ENCODE measurements at regions not wholly inside any gene's neighbourhood (a gene's known extent, or its start where the extent isn't known, plus 50 kb on each side); places are given as distances from the start of the nearest gene placed in this dataset.

DNA sequence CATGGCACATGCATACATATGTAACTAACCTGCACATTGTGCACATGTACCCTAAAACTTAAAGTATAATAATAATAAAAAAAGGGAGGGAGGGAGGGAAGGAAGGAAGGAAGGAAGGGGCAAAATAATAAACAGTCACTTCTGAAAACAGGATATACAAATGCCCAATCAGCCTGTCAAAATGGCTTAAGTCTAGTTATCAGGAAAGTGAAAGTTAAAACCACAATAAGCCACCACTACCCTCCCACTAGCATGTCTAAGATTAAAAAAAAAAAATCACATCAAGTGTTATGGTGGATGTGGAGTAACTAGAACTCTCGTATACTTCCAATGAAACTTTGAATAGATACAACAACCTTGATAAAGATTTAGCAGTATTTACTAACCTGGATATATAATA is 145.6 kb upstream of the GMNC start:
- Histone ChIP-seq H3K9ac (ENCODE audit: insufficient read depth, low read length, poor library complexity, severe bottlenecking) (no peak overlapping the region), H2AFZ (ENCODE audit: insufficient read depth, low read depth, low read length, poor library complexity, severe bottlenecking) (no peak overlapping the region), H3K79me2 (ENCODE audit: insufficient read depth, low read length) (no peaks in the 10 kb centered on the region), H3K4me2 (replicated peaks; ENCODE audit: extremely low read depth, low read length, poor library complexity, severe bottlenecking) (no peak overlapping the region), H3K4me3 (replicated peaks in 1 of 3; ENCODE audit: low read depth in 2 of 3, low read length in 3 of 3) (no peak overlapping the region), H3K4me1 (ENCODE audit: control insufficient read depth in 1 of 2, insufficient read depth in 2 of 2, low read length in 2 of 2) (no peaks in the 10 kb centered on the region), H3K9me3 (replicated peaks in 1 of 2; ENCODE audit: control insufficient read depth in 1 of 2, insufficient read depth in 1 of 2, low read length in 2 of 2) (no peaks in the 10 kb centered on the region), H3K36me3 (replicated peaks in 1 of 2; ENCODE audit: control insufficient read depth in 1 of 2, insufficient read depth in 2 of 2, low read length in 2 of 2) (no peaks in the 10 kb centered on the region), H3K27ac (ENCODE audit: low read depth in 1 of 2, low read length in 2 of 2) (no peak overlapping the region), H4K20me1 (ENCODE audit: insufficient read depth, low read length) (no peaks in the 10 kb centered on the region), H3K27me3 (ENCODE audit: control insufficient read depth in 2 of 2, insufficient read depth in 2 of 2, low read length in 2 of 2) (no peaks in the 10 kb centered on the region)
- Mint-ChIP-seq H3K27ac (no peak overlapping the region), H3K27me3 (ENCODE audit: low read depth in 3 of 3) (peaks cover 0 to 2% (median 0%) of the 10 kb centered on the region in 3 donors), H3K4me1 (no peaks in the 10 kb centered on the region), H3K9me3 (peaks cover 0 to 10% (median 2%) of the 10 kb centered on the region in 7 donors), H3K4me3 (no peak overlapping the region), H3K36me3 (no peaks in the 10 kb centered on the region)
- WGBS (ENCODE audit: insufficient coverage), result no CpG with 5 or more reads among the region's 1 CpG
- DNase-seq, result no peak
- TF ChIP-seq, protein P1, sequence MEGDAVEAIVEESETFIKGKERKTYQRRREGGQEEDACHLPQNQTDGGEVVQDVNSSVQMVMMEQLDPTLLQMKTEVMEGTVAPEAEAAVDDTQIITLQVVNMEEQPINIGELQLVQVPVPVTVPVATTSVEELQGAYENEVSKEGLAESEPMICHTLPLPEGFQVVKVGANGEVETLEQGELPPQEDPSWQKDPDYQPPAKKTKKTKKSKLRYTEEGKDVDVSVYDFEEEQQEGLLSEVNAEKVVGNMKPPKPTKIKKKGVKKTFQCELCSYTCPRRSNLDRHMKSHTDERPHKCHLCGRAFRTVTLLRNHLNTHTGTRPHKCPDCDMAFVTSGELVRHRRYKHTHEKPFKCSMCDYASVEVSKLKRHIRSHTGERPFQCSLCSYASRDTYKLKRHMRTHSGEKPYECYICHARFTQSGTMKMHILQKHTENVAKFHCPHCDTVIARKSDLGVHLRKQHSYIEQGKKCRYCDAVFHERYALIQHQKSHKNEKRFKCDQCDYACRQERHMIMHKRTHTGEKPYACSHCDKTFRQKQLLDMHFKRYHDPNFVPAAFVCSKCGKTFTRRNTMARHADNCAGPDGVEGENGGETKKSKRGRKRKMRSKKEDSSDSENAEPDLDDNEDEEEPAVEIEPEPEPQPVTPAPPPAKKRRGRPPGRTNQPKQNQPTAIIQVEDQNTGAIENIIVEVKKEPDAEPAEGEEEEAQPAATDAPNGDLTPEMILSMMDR (IDR thresholded peaks at IDR 0.05), result no peak
- intact Hi-C loops (cut with micrococcal nuclease), result no loop called here

DNA sequence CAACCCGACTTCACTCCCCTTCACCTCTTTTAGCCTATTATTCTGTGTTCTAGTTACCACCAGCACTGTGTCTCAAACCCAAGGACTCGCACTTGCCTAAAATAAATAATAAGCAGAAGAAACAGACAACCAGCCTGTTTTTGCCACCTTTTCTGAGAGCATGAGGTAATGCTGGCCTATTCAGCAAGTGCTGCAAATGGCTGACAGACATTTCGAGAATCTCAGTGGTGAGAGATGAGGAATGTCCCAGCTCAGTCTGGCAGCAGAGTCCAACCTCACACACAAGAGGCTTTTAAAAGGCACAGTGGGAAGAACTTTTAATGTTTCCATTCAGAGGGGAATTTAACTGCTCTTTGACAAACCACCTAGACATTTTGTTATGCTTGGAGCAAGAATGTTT is 143.3 kb upstream of the GMNC start:
- no peak for DNase-seq
- no peaks in the 10 kb centered on the region for H3K27me3 ChIP-seq (ENCODE audit: control insufficient read depth in 2 of 2, insufficient read depth in 2 of 2, low read length in 2 of 2)
- Mint-ChIP-seq H3K27me3 (ENCODE audit: low read depth in 3 of 3) (peaks cover 0 to 2% (median 0%) of the 10 kb centered on the region in 3 donors), H3K4me3 (no peak overlapping the region), H3K9me3 (peaks cover 0 to 8% (median 3%) of the 10 kb centered on the region in 7 donors), H3K4me1 (no peaks in the 10 kb centered on the region), H3K27ac (no peak overlapping the region), H3K36me3 (no peaks in the 10 kb centered on the region)
- no peaks in the 10 kb centered on the region for H4K20me1 ChIP-seq (ENCODE audit: insufficient read depth, low read length)
- no peak overlapping the region for H3K4me2 ChIP-seq (replicated peaks; ENCODE audit: extremely low read depth, low read length, poor library complexity, severe bottlenecking)
- H3K36me3 ChIP-seq (replicated peaks in 1 of 2; ENCODE audit: control insufficient read depth in 1 of 2, insufficient read depth in 2 of 2, low read length in 2 of 2), result no peaks in the 10 kb centered on the region
- H3K4me3 ChIP-seq (replicated peaks in 1 of 3; ENCODE audit: low read depth in 2 of 3, low read length in 3 of 3), result no peak overlapping the region
- no peak overlapping the region for H2AFZ ChIP-seq (ENCODE audit: insufficient read depth, low read depth, low read length, poor library complexity, severe bottlenecking)
- WGBS (ENCODE audit: insufficient coverage), result 88% methylated on average over 1 of the region's 3 CpGs
- no peaks in the 10 kb centered on the region for H3K4me1 ChIP-seq (ENCODE audit: control insufficient read depth in 1 of 2, insufficient read depth in 2 of 2, low read length in 2 of 2)
- TF ChIP-seq, protein P1 (IDR thresholded peaks at IDR 0.05), result no peak
- H3K27ac ChIP-seq (ENCODE audit: low read depth in 1 of 2, low read length in 2 of 2), result no peak overlapping the region
- no peak overlapping the region for H3K9ac ChIP-seq (ENCODE audit: insufficient read depth, low read length, poor library complexity, severe bottlenecking)
- H3K79me2 ChIP-seq (ENCODE audit: insufficient read depth, low read length), result no peaks in the 10 kb centered on the region
- intact Hi-C loops (cut with micrococcal nuclease), result no loop called here
- no peaks in the 10 kb centered on the region for H3K9me3 ChIP-seq (replicated peaks in 1 of 2; ENCODE audit: control insufficient read depth in 1 of 2, insufficient read depth in 1 of 2, low read length in 2 of 2)

All from CD14-positive monocyte (primary cell).